ENCODE measurements at regions not wholly inside any gene's neighbourhood (a gene's known extent, or its start where the extent isn't known, plus 50 kb on each side); places are given as distances from the start of the nearest gene placed in this dataset.

DNA sequence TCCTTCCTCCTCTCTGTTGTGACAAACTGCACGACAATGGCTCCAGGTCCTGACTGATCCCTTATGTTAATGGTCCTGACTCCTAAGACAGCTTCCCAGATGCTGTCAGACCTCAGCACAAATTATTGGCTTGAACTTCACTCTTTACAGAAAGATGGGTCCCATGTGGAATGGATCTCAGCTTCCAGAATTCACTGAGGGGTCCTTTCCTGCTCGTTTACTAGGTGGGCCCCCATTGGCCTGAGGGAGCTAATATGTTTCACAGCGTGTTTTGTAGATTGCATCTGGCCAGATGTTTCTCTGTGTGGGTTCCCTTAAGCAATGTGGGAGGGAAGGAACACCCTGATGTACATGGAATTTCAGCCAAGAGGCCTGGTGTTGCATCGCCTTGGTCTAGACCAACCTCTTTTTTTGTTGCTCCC, 826.6 kb downstream of the MAFB start:
- TF ChIP-seq EZH2 (IDR thresholded peaks at IDR 0.05; ENCODE audit: insufficient read depth, poor library complexity, severe bottlenecking) (no peak), EZH2phosphoT487 (IDR thresholded peaks at IDR 0.05; ENCODE audit: insufficient read depth, low read depth) (no peak)
